ENCODE measurements at regions not wholly inside any gene's neighbourhood (a gene's known extent, or its start where the extent isn't known, plus 50 kb on each side); places are given as distances from the start of the nearest gene placed in this dataset.

- H3K27ac ChIP-seq (ENCODE audit: low read length), result no peak overlapping the region
- no peak for ATAC-seq
- no CpG with 5 or more reads among the region's 1 CpG for WGBS (ENCODE audit: insufficient coverage)
- no peaks in the 10 kb centered on the region for H3K36me3 ChIP-seq (ENCODE audit: control insufficient read depth, insufficient read depth, low read length)
- peaks cover 7% of the 10 kb centered on the region for H3K9me3 ChIP-seq (ENCODE audit: control insufficient read depth, insufficient read depth, low read length)
- Mint-ChIP-seq H3K27me3 (ENCODE audit: low read depth in 2 of 2) (peaks cover 8 to 12% of the 10 kb centered on the region in 2 donors), H3K4me3 (no peak overlapping the region), H3K36me3 (no peaks in the 10 kb centered on the region), H3K27ac (no peak overlapping the region), H3K4me1 (peaks cover 0 to 7% of the 10 kb centered on the region in 2 donors), H3K9me3 (peaks cover 0 to 2% of the 10 kb centered on the region in 2 donors)
- no peak for DNase-seq
- TF ChIP-seq CTCF (IDR thresholded peaks at IDR 0.05), result no peak
- H3K4me1 ChIP-seq (ENCODE audit: control insufficient read depth, insufficient read depth, low read length), result no peaks in the 10 kb centered on the region
- H3K27me3 ChIP-seq (ENCODE audit: control insufficient read depth, insufficient read depth, low read length), result no peaks in the 10 kb centered on the region
- intact Hi-C loops (cut with micrococcal nuclease), result no loop called here
- H3K4me3 ChIP-seq (ENCODE audit: low read length), result no peak overlapping the region
Observed at GRCh38 chr3:189117087-189117486, 54.7 kb upstream of the TPRG1 start.

- ATAC-seq (no peak), DNase-seq (no peak)
- intact Hi-C loops (cut with micrococcal nuclease), result no loop called here
- Histone ChIP-seq H3K27ac (ENCODE audit: low read length) (no peak overlapping the region), H3K27me3 (ENCODE audit: control insufficient read depth, insufficient read depth, low read length) (no peaks in the 10 kb centered on the region), H3K4me1 (ENCODE audit: control insufficient read depth, insufficient read depth, low read length) (no peaks in the 10 kb centered on the region), H3K4me3 (ENCODE audit: low read length) (no peak overlapping the region), H3K36me3 (ENCODE audit: control insufficient read depth, insufficient read depth, low read length) (no peaks in the 10 kb centered on the region), H3K9me3 (ENCODE audit: control insufficient read depth, insufficient read depth, low read length) (peaks cover 7% of the 10 kb centered on the region)
- H3K27ac Mint-ChIP-seq, result no peak overlapping the region
- peaks cover 0 to 2% of the 10 kb centered on the region in 2 donors for H3K9me3 Mint-ChIP-seq
- peaks cover 0 to 7% of the 10 kb centered on the region in 2 donors for H3K27me3 Mint-ChIP-seq (ENCODE audit: low read depth in 2 of 2)
- H3K4me1 Mint-ChIP-seq, result peaks cover 0 to 7% of the 10 kb centered on the region in 2 donors
- 82% methylated on average over 1 of the region's 1 CpG for WGBS (ENCODE audit: insufficient coverage)
- TF ChIP-seq CTCF (IDR thresholded peaks at IDR 0.05), result no peak
- no peak overlapping the region for H3K4me3 Mint-ChIP-seq
- no peaks in the 10 kb centered on the region for H3K36me3 Mint-ChIP-seq
Observed at GRCh38 chr3:189118896-189119295, 52.9 kb upstream of the TPRG1 start.

GRCh38 chr3:189119950-189120349 is 51.8 kb upstream of the TPRG1 start:
- H3K27ac ChIP-seq (ENCODE audit: low read length), result no peak overlapping the region
- ATAC-seq (no peak), DNase-seq (no peak)
- 87% methylated on average over 2 of the region's 3 CpGs for WGBS (ENCODE audit: insufficient coverage)
- H3K9me3 ChIP-seq (ENCODE audit: control insufficient read depth, insufficient read depth, low read length), result peaks cover 7% of the 10 kb centered on the region
- intact Hi-C loops (cut with micrococcal nuclease), result no loop called here
- Mint-ChIP-seq H3K27me3 (ENCODE audit: low read depth in 2 of 2) (peaks cover 0 to under 1% of the 10 kb centered on the region in 2 donors), H3K27ac (no peak overlapping the region), H3K9me3 (peaks cover 0 to 2% of the 10 kb centered on the region in 2 donors), H3K4me1 (peaks cover 0 to 7% of the 10 kb centered on the region in 2 donors), H3K4me3 (no peak overlapping the region), H3K36me3 (no peaks in the 10 kb centered on the region)
- no peaks in the 10 kb centered on the region for H3K27me3 ChIP-seq (ENCODE audit: control insufficient read depth, insufficient read depth, low read length)
- no peak overlapping the region for H3K4me3 ChIP-seq (ENCODE audit: low read length)
- no peaks in the 10 kb centered on the region for H3K36me3 ChIP-seq (ENCODE audit: control insufficient read depth, insufficient read depth, low read length)
- no peaks in the 10 kb centered on the region for H3K4me1 ChIP-seq (ENCODE audit: control insufficient read depth, insufficient read depth, low read length)
- TF ChIP-seq CTCF (IDR thresholded peaks at IDR 0.05), result no peak

- Mint-ChIP-seq H3K4me3 (no peak overlapping the region), H3K9me3 (peaks cover 0 to 2% of the 10 kb centered on the region in 2 donors), H3K4me1 (peaks cover 0 to 7% of the 10 kb centered on the region in 2 donors), H3K36me3 (no peaks in the 10 kb centered on the region), H3K27ac (peak overlapping the region in 1 of 2 donors; percentile 32), H3K27me3 (ENCODE audit: low read depth in 2 of 2) (no peaks in the 10 kb centered on the region)
- intact Hi-C loops (cut with micrococcal nuclease), result no loop called here
- no peaks in the 10 kb centered on the region for H3K27me3 ChIP-seq (ENCODE audit: control insufficient read depth, insufficient read depth, low read length)
- WGBS (ENCODE audit: insufficient coverage), result no CpG with 5 or more reads among the region's 2 CpGs
- no peaks in the 10 kb centered on the region for H3K4me1 ChIP-seq (ENCODE audit: control insufficient read depth, insufficient read depth, low read length)
- H3K36me3 ChIP-seq (ENCODE audit: control insufficient read depth, insufficient read depth, low read length), result no peaks in the 10 kb centered on the region
- DNase-seq (peak in 1 of 2 donors; percentile 67), ATAC-seq (peak; percentile 52 to 62 (median 55))
- H3K27ac ChIP-seq (ENCODE audit: low read length), result peak overlapping the region; percentile 66
- H3K4me3 ChIP-seq (ENCODE audit: low read length), result peak overlapping the region; percentile 7
- no peak for TF ChIP-seq CTCF (IDR thresholded peaks at IDR 0.05)
- peaks cover 7% of the 10 kb centered on the region for H3K9me3 ChIP-seq (ENCODE audit: control insufficient read depth, insufficient read depth, low read length)
Observed at GRCh38 chr3:189121092-189121491, 50.7 kb upstream of the TPRG1 start.

Data from natural killer cell (primary cell).